ENCODE measurements at regions not wholly inside any gene's neighbourhood (a gene's known extent, or its start where the extent isn't known, plus 50 kb on each side); places are given as distances from the start of the nearest gene placed in this dataset.
A peak's percentile ranks its signal among the peaks of the same experiment; 100 is the strongest.

- TF ChIP-seq E4F1 (IDR thresholded peaks at IDR 0.05; ENCODE audit: borderline replicate concordance, partially characterized antibody) (no peak), POLR2AphosphoS2 (IDR thresholded peaks at IDR 0.05; ENCODE audit: low read depth, low read length) (no peak), CBX3 (IDR thresholded peaks at IDR 0.05; ENCODE audit: borderline replicate concordance, low read depth) (no peak), ATF7 (IDR thresholded peaks at IDR 0.05; ENCODE audit: low read depth) (peak; percentile 21; the same call in 1 of the 2 replicates), JUNB (IDR thresholded peaks at IDR 0.05) (peak; percentile 57), MTA2 (IDR thresholded peaks at IDR 0.05; ENCODE audit: low read depth) (peak; percentile 82), BRCA1 (IDR thresholded peaks at IDR 0.05; ENCODE audit: low read depth, low read length) (no peak), NFXL1 (IDR thresholded peaks at IDR 0.05; ENCODE audit: borderline replicate concordance) (no peak), SRF (IDR thresholded peaks at IDR 0.05; ENCODE audit: low read depth in 2 of 2, low read length in 2 of 2) (no peak), RUNX3 (IDR thresholded peaks at IDR 0.05; ENCODE audit: low read length) (peak; percentile 81), FOXM1 (IDR thresholded peaks at IDR 0.05; ENCODE audit: low read depth, low read length) (no peak), ZBTB11 (CRISPR knock-in tag; IDR thresholded peaks at IDR 0.05) (no peak), EP300 (IDR thresholded peaks at IDR 0.05; ENCODE audit: borderline replicate concordance in 1 of 2, control insufficient read depth in 1 of 2, low read depth in 2 of 2, low read length in 2 of 2) (peak; percentile 46 to 75; a peak in 1 of 4 replicates), NFYB (IDR thresholded peaks at IDR 0.05; ENCODE audit: insufficient read depth, low read depth, low read length) (no peak), IKZF1 (conservative IDR thresholded peaks at IDR 0.05) (peak; percentile 78), DPF2 (IDR thresholded peaks at IDR 0.05) (0 out of 2 replicates have a peak, but pooled peaks have one; percentile 76), EED (IDR thresholded peaks at IDR 0.05; ENCODE audit: low read depth) (peak; percentile 35; the same call in 1 of the 2 replicates)
These were observed 291.9 kb downstream of the PCDH20 start (continued) for GRCh38 chr13:61123538-61124289.

Data from GM12878 (cell line).